H1 (cell line): ENCODE measurements at regions not wholly inside any gene's neighbourhood (a gene's known extent, or its start where the extent isn't known, plus 50 kb on each side); places are given as distances from the start of the nearest gene placed in this dataset.

Experiments used
- BACH1 ChIP-seq: IDR thresholded peaks from 2 replicates; pipeline ENCODE4 v1.6.1; 2012; ENCODE audit warnings: low read length, improper control_type of control experiment
- CEBPB ChIP-seq: IDR thresholded peaks from 2 replicates; pipeline ENCODE4 v1.6.1; 2012; ENCODE audit warnings: low read depth, low read length
- CTCF ChIP-seq, 3 experiments: IDR thresholded peaks; 1 replicate in 2 of 3; 2 replicates in 1 of 3; pipeline versions ENCODE4 v1.5.1 to v1.6.1; 2011; ENCODE audit warnings: low read length in 3 of 3, mild to moderate bottlenecking in 3 of 3, inconsistent platforms in 2 of 3, low read depth in 1 of 3, moderate library complexity in 1 of 3; ENCODE audit not compliant: insufficient read depth in 1 of 3; ENCODE audit errors: control extremely low read depth in 1 of 3
- EZH2 ChIP-seq: fragments of 200-600 bp; sonication (generic); IDR thresholded peaks from 2 replicates; pipeline ENCODE4 v1.7.1; 2012; ENCODE audit warnings: low read depth, mild to moderate bottlenecking, moderate library complexity, low read length, inconsistent platforms; ENCODE audit not compliant: severe bottlenecking
- GABPA ChIP-seq: IDR thresholded peaks from 2 replicates; pipeline ENCODE4 v1.6.1; 2011; ENCODE audit warnings: mild to moderate bottlenecking, low read length, moderate library complexity, borderline replicate concordance; ENCODE audit not compliant: insufficient read depth
- HDAC6 ChIP-seq: IDR thresholded peaks from one replicate; pipeline ENCODE4 v1.7.1; 2012; ENCODE audit warnings: low read depth, mild to moderate bottlenecking, inconsistent platforms, low read length, moderate library complexity
- MAX ChIP-seq: IDR thresholded peaks from 2 replicates; pipeline ENCODE4 v1.6.1; 2012; ENCODE audit warnings: inconsistent platforms
- PHF8 ChIP-seq: fragments of 200-600 bp; sonication (generic); conservative IDR thresholded peaks from 2 replicates; pipeline ENCODE4 v1.7.1; 2012; ENCODE audit warnings: low read depth, mild to moderate bottlenecking, inconsistent platforms, low read length, moderate library complexity
- POLR2A ChIP-seq, 2 experiments: IDR thresholded peaks; 1 replicate in 1 of 2; 2 replicates in 1 of 2; pipeline ENCODE4 v1.6.1; 2011; ENCODE audit warnings: low read depth in 2 of 2, low read length in 2 of 2, mild to moderate bottlenecking in 2 of 2; ENCODE audit errors: control extremely low read depth in 1 of 2
- POLR2AphosphoS5 ChIP-seq: IDR thresholded peaks from 2 replicates; pipeline ENCODE4 v1.6.1; 2011; ENCODE audit warnings: low read depth, low read length
- SP2 ChIP-seq: IDR thresholded peaks from 2 replicates; pipeline ENCODE4 v1.6.1; 2012; ENCODE audit warnings: mild to moderate bottlenecking, low read length, inconsistent platforms

GRCh38 chr7:32259931-32260596, 189.9 kb upstream of the PDE1C start:
- no peak for TF ChIP-seq EZH2
- no peak for TF ChIP-seq CTCF (IDR thresholded peaks at IDR 0.05; ENCODE audit: control extremely low read depth in 1 of 3, insufficient read depth in 1 of 3, low read depth in 1 of 3, low read length in 3 of 3)
- TF ChIP-seq MAX, result no peak
- TF ChIP-seq POLR2A (IDR thresholded peaks at IDR 0.05; ENCODE audit: control extremely low read depth in 1 of 2, low read depth in 2 of 2, low read length in 2 of 2), result no peak
- no peak for TF ChIP-seq GABPA
- no peak for TF ChIP-seq CEBPB
- TF ChIP-seq SP2, result no peak
- TF ChIP-seq HDAC6, result no peak
- no peak for TF ChIP-seq PHF8
- no peak for TF ChIP-seq BACH1
- no peak for TF ChIP-seq POLR2AphosphoS5
